ENCODE measurements at regions not wholly inside any gene's neighbourhood (a gene's known extent, or its start where the extent isn't known, plus 50 kb on each side); places are given as distances from the start of the nearest gene placed in this dataset.
"Not testable (repeated sequence)": the region's sequence is repeated elsewhere in the genome, so short reads cannot be mapped to it uniquely, and the experiment has no call there.

- no peak for DNase-seq (ENCODE audit: low read depth)
Measured at GRCh38 chr3:5692446-5692845, 504.9 kb downstream of the EDEM1 start.

- no peak for DNase-seq (ENCODE audit: low read depth)
Measured at GRCh38 chr3:5694266-5694665, 506.8 kb downstream of the EDEM1 start.

- no peak for DNase-seq (ENCODE audit: low read depth)
Measured at GRCh38 chr3:5698851-5699250, 511.3 kb downstream of the EDEM1 start.

GRCh38 chr3:5699313-5699712 is 511.8 kb downstream of the EDEM1 start:
- DNase-seq (ENCODE audit: low read depth): no peak

GRCh38 chr3:5699811-5700210 is 512.3 kb downstream of the EDEM1 start:
- DNase-seq (ENCODE audit: low read depth): no peak

- DNase-seq (ENCODE audit: low read depth): not testable (repeated sequence)
Measured at GRCh38 chr3:5701005-5701404, 513.5 kb downstream of the EDEM1 start.

- no peak for DNase-seq (ENCODE audit: low read depth)
Measured at GRCh38 chr3:5707794-5708193, 520.3 kb downstream of the EDEM1 start.

GRCh38 chr3:5709714-5710113 is 522.2 kb downstream of the EDEM1 start:
- DNase-seq (ENCODE audit: low read depth): no peak

- no peak for DNase-seq (ENCODE audit: low read depth)
Measured at GRCh38 chr3:5710718-5711117, 523.2 kb downstream of the EDEM1 start.

GRCh38 chr3:5717254-5717653 is 529.7 kb downstream of the EDEM1 start:
- DNase-seq (ENCODE audit: low read depth): no peak

- not testable (repeated sequence) for DNase-seq (ENCODE audit: low read depth)
Measured at GRCh38 chr3:5719668-5720067, 532.2 kb downstream of the EDEM1 start.

- DNase-seq (ENCODE audit: low read depth): no peak
Measured at GRCh38 chr3:5725801-5726200, 538.3 kb downstream of the EDEM1 start.

GRCh38 chr3:5726621-5727020 is 539.1 kb downstream of the EDEM1 start:
- no peak for DNase-seq (ENCODE audit: low read depth)

- DNase-seq (ENCODE audit: low read depth): no peak
Measured at GRCh38 chr3:5727743-5728484, 540.4 kb downstream of the EDEM1 start.

- DNase-seq (ENCODE audit: low read depth): no peak
Measured at GRCh38 chr3:5729852-5730251, 542.3 kb downstream of the EDEM1 start.

- no peak for DNase-seq (ENCODE audit: low read depth)
Measured at GRCh38 chr3:5731100-5731499, 543.6 kb downstream of the EDEM1 start.

- DNase-seq (ENCODE audit: low read depth): no peak
Measured at GRCh38 chr3:5732081-5732480, 544.6 kb downstream of the EDEM1 start.

GRCh38 chr3:5733995-5734394 is 546.5 kb downstream of the EDEM1 start:
- DNase-seq (ENCODE audit: low read depth): no peak

- DNase-seq (ENCODE audit: low read depth): no peak
Measured at GRCh38 chr3:5735896-5736295, 548.4 kb downstream of the EDEM1 start.

GRCh38 chr3:5739299-5739935 is 551.9 kb downstream of the EDEM1 start:
- DNase-seq (ENCODE audit: low read depth): no peak

- no peak for DNase-seq (ENCODE audit: low read depth)
Measured at GRCh38 chr3:5739949-5740348, 552.4 kb downstream of the EDEM1 start.

- DNase-seq (ENCODE audit: low read depth): no peak
Measured at GRCh38 chr3:5741017-5741416, 553.5 kb downstream of the EDEM1 start.

GRCh38 chr3:5750091-5750490 is 562.6 kb downstream of the EDEM1 start:
- no peak for DNase-seq (ENCODE audit: low read depth)

Measured in fibroblast of the conjunctiva (primary cell).